Right ventricle myocardium superior (tissue), 1 donor: ENCODE measurements at regions not wholly inside any gene's neighbourhood (a gene's known extent, or its start where the extent isn't known, plus 50 kb on each side); places are given as distances from the start of the nearest gene placed in this dataset.

Experiments
- ATAC-seq: fragments of 200-7000 bp; cut with Tn5 transposase; one replicate; pipeline ENCODE4 v1.9.1; 2020; ENCODE audit warnings: mild to moderate bottlenecking; ENCODE audit not compliant: poor library complexity
- DNase-seq: peaks from one replicate; pipeline ENCODE4 v3.0.0-alpha.2; 2020
- intact Hi-C: fragments of 100-400 bp; cut with DNase I; formaldehyde crosslinking; loops from one replicate; pipeline ENCODE4 v1.11.2; 2022
- donor health status: DM: no; HTN: yes; CAD: no; lungs with severe emphysema.

GRCh38 chr16:86117756-86118155, 218.8 kb downstream of the IRF8 start:
- intact Hi-C loops, result no loop called here
- ATAC-seq, result no peak
- DNase-seq, result no peak

DNA sequence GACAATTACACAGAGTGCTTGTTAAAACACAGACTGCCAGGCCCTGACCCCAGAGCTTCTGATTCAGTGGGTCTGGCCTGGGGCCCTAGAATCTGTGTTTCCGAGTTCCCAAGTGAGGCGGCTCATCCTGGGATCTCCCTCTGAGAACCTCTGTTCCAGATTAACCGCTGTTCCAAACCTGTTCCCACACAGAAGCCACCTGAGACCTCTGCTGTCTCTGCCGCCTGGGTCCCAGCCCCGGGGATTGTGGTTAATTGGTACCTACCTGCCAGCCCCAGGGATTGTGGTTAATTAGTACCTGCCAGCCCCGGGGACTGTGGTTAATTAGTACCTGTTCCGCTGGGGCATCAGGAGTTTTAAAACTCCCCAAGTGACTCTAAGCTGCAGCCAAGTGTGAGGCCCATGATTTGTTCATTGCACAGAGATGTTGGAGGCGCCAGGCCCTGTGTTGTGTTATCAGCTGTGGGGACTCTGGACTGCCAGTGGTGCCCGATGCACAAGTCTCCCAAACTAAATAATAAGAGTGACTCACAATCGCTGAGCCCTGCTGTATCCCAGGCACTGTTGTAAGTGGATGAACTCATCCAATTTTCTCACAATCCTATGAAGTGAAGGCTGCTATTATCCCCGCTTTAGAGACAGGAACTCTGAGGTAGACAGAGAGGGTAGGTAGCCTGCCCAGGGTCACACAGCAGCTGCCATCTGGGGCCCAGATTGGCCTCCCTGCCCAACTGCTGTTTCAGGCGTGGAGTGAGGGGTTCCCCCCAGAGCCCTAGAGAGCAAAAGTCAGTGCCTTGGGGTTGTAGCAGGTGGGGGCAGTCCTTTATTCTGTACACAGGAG, 219.7 kb downstream of the IRF8 start:
- DNase-seq (no peak), ATAC-seq (no peak)
- intact Hi-C loops, result no loop called here

GRCh38 chr16:86120201-86121192, 221.5 kb downstream of the IRF8 start:
- intact Hi-C loops, result no loop called here
- no peak for DNase-seq
- ATAC-seq, result no peak

GRCh38 chr16:86121374-86122010, 222.5 kb downstream of the IRF8 start:
- DNase-seq (no peak), ATAC-seq (no peak)
- intact Hi-C loops, result no loop called here

DNA sequence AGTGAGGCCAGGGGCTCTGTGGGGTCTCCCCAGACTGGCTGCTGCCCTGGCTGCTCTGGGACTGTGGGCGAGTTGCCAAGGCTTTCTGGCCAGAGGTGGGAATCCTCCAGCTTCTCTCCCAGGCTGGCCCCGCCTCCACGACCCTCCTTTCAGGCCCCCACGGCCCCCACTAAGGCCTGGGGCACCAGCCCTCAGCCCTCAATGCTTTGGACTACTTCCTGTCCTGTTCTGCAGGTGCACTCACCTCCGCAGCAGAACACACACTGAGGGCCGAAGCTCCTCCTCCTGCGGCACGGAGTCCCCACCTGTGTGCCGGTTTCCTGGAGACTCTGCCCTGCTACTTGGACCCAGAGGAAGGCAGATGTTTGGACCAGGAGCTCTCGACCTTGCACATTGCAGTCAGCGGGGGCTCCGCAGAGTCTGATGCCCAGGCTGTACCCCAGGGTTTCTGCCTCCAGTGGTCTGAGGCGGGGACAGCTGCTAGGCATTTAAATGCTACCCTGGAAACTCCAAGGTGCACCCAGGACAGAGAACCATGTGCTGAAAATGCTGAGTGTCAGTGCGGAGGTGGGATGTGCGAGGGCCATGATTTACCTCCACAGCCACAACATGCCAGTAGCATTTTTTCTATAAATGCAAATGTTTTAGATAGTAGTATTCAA, 223.8 kb downstream of the IRF8 start:
- ATAC-seq, result no peak
- intact Hi-C loops, result no loop called here
- no peak for DNase-seq

- intact Hi-C loops, result no loop called here
- ATAC-seq (no peak), DNase-seq (no peak)
Observed at GRCh38 chr16:86124321-86124720, 225.4 kb downstream of the IRF8 start.

DNA sequence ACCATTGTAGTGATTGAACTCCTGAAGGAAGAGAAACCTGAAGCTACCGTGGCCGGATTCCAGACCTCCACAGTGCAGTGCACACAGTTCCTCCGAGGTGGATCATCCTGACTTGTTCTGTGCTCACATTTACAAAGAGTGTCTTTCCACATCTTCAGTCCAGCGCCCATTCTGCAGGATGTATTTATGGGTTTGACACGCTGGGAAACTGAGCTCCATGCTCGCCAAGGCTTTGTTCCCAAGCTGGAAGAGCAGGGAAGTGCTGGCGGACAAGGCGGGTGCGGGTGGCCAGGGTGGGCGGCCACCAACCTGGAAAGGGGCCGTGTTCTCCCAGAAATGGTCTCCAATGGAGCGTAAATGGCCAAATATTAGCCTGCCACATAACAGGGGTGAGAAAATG, 227.9 kb downstream of the IRF8 start:
- DNase-seq, result no peak
- ATAC-seq, result no peak
- intact Hi-C loops, result no loop called here

DNA sequence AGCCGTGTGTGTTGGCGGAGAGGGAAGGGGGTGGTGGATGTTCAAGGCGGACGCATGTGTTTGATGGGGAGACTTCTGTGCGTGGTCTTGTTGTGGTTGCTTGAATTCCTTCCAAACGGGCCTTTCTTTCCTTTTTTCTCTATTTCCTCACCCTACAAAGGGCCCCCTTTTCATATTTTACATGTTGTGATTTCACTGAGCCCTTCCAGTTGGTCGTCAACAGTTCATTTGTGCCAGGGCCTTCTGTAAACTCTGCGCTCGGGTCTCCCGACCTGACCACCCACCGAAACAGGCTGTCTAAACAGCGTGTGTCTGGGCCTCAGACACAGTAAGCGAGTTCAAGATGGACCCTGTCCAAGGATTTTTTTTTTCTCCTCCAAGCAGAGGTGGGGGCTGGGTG, 228.4 kb downstream of the IRF8 start:
- intact Hi-C loops, result no loop called here
- no peak for ATAC-seq
- DNase-seq, result no peak

DNA sequence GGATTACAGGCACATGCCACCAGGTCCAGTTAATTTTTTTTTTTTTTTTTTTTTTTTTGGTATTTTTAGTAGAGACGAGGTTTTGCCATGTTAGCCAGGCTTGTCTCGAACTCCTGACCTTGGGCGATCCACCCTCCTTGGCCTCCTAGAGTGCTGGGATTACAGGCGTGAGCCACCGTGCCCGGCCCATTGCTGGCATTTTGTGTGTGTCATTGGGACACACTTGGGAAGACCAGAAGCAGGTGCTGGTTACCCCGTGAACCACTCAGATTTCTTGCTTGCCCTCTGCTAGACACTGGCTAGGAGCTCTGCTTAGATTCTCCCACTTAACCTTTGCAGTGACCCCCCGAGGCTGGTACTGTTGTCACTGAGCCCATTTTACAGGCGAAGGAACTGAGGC, 229.3 kb downstream of the IRF8 start:
- DNase-seq, result no peak
- intact Hi-C loops, result no loop called here
- ATAC-seq, result no peak

DNA sequence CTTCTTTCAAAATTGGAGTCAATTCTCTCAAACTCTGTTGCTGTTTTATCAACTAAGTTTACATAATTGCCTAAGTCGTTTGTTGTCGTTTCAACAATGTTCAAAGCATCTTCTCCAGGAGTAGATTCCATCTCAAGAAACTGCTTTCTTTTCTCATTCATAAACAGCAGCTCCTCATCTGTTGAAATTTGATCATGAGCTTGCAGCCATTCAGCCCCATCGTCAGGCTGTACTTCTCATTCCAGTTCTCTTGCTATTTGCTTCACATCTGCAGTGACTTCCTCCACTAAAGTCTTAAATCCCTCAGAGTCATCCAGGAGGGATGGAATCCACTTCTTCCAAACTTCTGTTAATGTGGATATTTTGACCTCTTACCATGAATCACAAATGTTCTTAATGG, 230.6 kb downstream of the IRF8 start:
- intact Hi-C loops, result no loop called here
- ATAC-seq, result no peak

GRCh38 chr16:86133377-86133776, 234.4 kb downstream of the IRF8 start:
- intact Hi-C loops, result no loop called here
- no peak for ATAC-seq
- no peak for DNase-seq

More for the DNA sequence above, 230.6 kb downstream of the IRF8 start:
- no peak for DNase-seq

- ATAC-seq (no peak), DNase-seq (no peak)
- intact Hi-C loops, result no loop called here
Observed at GRCh38 chr16:86133847-86134375, 234.9 kb downstream of the IRF8 start.

GRCh38 chr16:86134802-86135461, 236.0 kb downstream of the IRF8 start:
- intact Hi-C loops, result no loop called here

DNA sequence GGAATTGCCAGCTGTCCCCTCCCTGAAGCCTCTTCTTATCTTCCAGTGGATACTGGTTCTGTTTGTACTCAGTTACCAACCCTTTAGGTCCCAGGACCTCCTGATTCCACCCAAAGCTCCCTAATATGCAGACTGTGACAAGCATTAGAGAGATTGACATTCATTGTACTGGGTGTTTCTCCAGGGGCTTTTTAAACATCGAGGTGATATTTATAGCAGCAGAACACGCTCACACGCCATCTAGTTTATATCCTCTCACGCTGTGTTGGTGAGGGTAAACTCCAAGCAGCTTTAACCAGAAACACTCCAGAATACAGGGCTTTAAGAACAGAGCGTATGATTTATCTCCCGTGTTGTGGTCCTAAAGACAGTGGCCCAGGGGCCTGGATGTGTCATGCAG, 238.4 kb downstream of the IRF8 start:
- DNase-seq, result no peak
- intact Hi-C loops, result no loop called here

More at GRCh38 chr16:86134802-86135461, 236.0 kb downstream of the IRF8 start:
- no peak for ATAC-seq
- DNase-seq, result no peak

GRCh38 chr16:86138121-86139085, 239.4 kb downstream of the IRF8 start:
- ATAC-seq (no peak), DNase-seq (no peak)
- intact Hi-C loops, result no loop called here

More for the DNA sequence above, 238.4 kb downstream of the IRF8 start:
- ATAC-seq, result no peak

DNA sequence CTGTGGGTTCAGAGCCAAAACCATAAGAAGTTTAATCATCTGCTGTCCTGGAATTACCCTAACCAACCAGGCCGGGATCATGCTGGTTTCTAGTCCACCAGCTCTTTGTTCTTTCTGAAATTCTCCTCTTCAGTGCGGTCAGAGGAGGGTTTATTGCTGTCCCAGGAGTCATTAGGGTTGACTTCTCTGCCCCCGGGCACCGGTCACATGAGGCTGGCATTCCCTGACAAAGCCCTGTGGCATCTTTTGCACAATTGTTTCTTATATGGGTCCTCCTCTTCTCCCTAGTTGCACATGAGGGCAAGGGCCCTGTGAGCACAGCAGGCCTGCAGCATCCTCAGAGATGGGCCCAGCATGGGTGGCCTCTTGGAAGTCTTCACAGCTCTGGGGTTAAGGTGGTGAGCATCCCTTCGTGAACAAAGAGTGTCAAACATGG, 243.9 kb downstream of the IRF8 start:
- DNase-seq (no peak), ATAC-seq (no peak)
- intact Hi-C loops, result no loop called here

- ATAC-seq (no peak), DNase-seq (no peak)
- intact Hi-C loops, result no loop called here
Observed at GRCh38 chr16:86143666-86144065, 244.7 kb downstream of the IRF8 start.
